ENCODE measurements at regions not wholly inside any gene's neighbourhood (a gene's known extent, or its start where the extent isn't known, plus 50 kb on each side); places are given as distances from the start of the nearest gene placed in this dataset.

DNA sequence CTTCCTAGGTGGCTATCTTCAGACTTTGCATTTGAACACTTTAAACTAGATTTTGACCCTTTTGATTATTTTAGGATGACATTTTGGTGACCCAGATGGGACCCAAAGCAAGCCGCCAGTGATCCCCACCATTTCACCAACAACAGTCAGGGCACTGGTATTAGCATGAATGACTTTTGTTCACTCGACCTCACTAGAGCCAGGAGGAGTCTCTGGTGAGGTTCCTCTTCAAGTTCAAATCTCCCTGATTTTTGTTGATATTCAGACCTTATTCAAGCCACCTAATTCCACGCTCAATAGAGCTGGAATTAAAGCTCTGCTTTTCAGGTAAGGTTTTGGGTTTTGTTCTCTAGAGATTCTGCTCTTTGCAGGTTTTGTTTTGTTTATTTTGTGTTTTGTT lies 202.3 kb downstream of the MREG start:
- TF ChIP-seq, protein P1, sequence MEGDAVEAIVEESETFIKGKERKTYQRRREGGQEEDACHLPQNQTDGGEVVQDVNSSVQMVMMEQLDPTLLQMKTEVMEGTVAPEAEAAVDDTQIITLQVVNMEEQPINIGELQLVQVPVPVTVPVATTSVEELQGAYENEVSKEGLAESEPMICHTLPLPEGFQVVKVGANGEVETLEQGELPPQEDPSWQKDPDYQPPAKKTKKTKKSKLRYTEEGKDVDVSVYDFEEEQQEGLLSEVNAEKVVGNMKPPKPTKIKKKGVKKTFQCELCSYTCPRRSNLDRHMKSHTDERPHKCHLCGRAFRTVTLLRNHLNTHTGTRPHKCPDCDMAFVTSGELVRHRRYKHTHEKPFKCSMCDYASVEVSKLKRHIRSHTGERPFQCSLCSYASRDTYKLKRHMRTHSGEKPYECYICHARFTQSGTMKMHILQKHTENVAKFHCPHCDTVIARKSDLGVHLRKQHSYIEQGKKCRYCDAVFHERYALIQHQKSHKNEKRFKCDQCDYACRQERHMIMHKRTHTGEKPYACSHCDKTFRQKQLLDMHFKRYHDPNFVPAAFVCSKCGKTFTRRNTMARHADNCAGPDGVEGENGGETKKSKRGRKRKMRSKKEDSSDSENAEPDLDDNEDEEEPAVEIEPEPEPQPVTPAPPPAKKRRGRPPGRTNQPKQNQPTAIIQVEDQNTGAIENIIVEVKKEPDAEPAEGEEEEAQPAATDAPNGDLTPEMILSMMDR (IDR thresholded peaks at IDR 0.05) = no peak
- no peak for TF ChIP-seq JUN (CRISPR knock-in tag; IDR thresholded peaks at IDR 0.05)
- no peak for TF ChIP-seq NR1H2 (CRISPR knock-in tag; IDR thresholded peaks at IDR 0.05)
